B cell (primary cell): ENCODE measurements at regions not wholly inside any gene's neighbourhood (a gene's known extent, or its start where the extent isn't known, plus 50 kb on each side); places are given as distances from the start of the nearest gene placed in this dataset.

Experiments
- CTCF ChIP-seq: fragments of 200-600 bp; IDR thresholded peaks from one replicate; pipeline ENCODE4 v1.8.0; 2022; ENCODE audit warnings: antibody characterized with exemption, mild to moderate bottlenecking
- EZH2 ChIP-seq: IDR thresholded peaks from 2 replicates; pipeline ENCODE4 v1.6.1; 2012; ENCODE audit warnings: borderline replicate concordance, low read depth, mild to moderate bottlenecking, moderate library complexity, low read length; ENCODE audit not compliant: insufficient read depth, poor library complexity, severe bottlenecking

DNA sequence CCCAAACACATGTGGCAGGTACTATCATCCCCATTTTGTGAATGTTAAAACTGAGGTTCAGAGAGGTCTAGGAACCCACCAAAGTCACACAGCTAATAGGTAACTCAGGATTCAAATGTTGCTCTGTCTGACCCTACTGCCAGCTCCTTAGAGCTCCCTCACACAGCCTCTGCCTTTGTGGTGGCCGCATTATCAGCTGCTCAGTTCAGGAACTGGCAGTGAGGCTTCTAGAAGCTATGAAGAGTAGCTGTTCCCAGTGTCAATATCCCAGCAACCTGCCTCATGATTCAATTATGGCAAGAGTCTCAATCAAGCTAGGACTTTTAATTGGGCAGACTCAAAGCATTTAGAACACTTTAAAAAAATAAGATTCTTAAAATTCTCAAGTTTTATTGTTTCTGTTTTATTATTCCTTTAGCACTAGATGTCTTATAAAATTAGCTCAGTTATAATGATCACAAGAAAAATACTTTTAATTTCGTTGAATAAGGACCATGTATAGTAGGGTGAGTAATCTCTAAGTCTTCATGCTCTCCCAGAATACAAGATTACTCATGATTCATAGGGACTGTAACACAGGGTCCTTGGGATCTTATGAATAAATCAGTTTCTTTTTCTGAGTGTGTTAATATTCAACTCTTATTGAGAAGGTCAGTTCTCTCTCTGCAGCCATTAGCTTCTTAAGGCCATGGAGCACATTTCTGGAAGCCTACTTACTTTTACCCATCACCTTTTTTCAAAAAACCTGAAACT, 342.7 kb downstream of the RND3 start:
- TF ChIP-seq CTCF (no peak), EZH2 (no peak)
